GM21528 (cell line): ENCODE measurements at regions not wholly inside any gene's neighbourhood (a gene's known extent, or its start where the extent isn't known, plus 50 kb on each side); places are given as distances from the start of the nearest gene placed in this dataset.
"Not testable (repeated sequence)": the region's sequence is repeated elsewhere in the genome, so short reads cannot be mapped to it uniquely, and the experiment has no call there.

ENCODE experiments used
- ATAC-seq: cut with Tn5 transposase; IDR thresholded peaks from one replicate; pipeline ENCODE4 v1.9.1; 2021; ENCODE audit warnings: mild to moderate bottlenecking, moderate library complexity; ENCODE audit not compliant: unreplicated experiment, low FRiP score

DNA sequence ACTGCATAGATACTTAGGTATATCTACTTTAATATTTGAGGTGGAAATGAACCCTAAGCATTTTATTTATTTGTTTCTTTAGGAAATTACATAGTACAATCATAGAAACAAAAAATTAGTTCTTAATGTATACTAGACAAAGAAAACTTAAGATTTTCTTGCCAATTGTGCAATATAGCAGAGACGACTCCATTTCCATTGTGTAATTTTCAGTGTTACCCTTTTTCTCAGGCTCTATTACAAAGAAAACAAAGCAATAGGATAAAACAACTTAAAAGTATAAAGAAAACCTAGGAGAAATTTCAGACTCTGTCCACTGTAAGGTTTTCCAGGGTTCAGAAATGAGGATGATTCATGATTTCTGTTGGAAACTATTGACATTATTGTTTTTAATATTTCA, 89.0 kb upstream of the SERTAD2 start:
- no peak for ATAC-seq

DNA sequence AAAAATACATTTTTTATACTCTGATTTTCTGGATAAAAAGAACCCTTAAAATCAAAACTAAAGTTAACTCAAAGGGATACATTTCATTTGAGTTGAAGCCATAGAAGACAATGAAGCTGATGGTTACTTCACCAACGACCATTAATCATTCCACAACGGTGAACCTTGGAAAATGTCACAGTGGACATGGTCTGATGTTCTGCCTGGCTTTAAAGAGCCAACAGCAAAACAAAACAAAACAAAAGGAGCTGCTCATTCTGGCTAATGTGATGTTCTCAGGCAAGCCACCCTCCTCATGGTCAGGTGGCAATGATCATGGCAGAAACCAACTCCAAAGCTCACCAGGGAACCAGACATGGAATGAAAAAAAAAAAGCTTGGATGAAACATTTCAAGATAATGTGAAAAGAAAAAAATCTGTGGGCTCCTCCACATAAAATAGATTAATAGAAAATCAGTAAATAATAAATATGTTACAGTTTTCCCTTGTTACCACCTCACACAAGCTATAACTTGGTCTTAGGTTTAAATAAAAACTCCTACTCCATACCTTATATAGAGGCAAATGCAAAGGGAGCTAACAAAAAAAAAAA, 90.1 kb upstream of the SERTAD2 start:
- ATAC-seq, result no peak

DNA sequence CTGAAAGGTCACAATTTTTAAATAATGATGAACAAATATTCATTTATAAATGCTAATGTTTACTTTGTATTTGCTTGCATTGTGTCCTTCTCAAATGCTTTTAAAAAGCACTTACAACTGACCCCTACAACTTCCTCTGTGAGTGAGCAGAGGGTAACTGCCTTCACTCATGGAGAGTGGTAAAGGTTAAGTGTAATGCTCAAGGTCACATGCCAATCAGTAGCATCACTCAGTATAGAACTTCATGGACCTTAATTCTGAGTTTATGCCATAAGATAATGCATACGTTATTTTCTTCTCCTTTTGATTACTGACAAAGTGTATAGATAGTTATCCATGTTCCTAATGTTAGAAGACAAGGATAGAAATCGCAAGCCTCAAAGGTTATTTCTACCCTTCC, 91.8 kb upstream of the SERTAD2 start:
- ATAC-seq, result no peak

DNA sequence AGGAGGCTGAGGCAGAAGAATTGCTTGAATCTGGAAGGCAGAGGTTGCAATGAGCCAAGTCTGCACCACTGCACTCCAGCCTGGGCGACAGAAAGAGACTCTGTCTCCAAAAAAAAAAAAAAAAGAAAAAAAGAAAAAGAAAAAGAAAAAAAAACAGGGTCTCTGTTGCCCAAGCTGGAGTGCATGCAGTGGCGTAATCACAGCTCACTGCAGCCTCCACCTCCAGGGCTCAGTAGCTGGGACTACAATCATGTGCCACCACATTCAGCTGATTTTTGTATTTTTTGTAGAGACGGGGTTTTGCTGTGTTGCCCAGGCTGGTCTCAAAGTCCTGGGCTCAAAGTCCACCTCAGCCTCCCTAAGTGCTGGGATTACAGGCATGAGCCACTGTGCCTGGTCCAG, 94.0 kb upstream of the SERTAD2 start:
- not testable (repeated sequence) for ATAC-seq

DNA sequence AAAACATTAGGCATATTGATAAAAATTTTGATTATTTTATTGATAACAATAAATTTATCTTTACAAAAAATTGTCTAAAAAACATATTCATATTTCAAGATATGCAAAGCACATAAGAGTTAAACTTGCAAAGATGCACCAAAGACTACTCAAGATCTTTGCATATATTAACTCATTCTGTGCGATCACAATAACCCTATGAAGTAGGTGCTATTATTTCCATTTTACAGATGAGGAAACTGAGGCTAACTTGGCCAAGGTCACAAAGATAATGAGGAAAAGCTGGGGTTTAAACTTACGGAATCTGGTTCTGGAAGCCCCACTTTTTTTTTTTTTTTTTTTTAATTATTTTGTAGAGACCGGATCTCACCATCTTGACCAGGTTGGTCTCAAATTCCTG, 94.4 kb upstream of the SERTAD2 start:
- no peak for ATAC-seq

DNA sequence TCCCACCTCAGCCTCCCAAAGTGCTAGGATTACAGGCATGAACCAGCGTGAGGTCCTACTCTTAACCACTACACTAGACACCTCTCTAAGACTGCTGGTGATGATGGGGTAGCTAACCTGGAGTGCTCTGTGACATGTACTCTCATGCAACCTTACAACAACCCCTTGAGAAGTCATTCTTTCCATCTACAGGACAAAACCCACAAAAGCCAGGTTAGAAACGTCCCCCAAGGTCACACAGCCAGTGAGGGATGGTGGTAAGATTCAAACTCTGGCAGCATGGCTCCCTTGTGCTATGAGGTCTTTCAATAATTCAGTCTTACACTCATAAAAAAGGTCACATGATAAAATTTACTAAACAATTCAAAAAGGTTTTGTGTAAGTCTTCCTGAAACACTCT, 94.8 kb upstream of the SERTAD2 start:
- no peak for ATAC-seq

DNA sequence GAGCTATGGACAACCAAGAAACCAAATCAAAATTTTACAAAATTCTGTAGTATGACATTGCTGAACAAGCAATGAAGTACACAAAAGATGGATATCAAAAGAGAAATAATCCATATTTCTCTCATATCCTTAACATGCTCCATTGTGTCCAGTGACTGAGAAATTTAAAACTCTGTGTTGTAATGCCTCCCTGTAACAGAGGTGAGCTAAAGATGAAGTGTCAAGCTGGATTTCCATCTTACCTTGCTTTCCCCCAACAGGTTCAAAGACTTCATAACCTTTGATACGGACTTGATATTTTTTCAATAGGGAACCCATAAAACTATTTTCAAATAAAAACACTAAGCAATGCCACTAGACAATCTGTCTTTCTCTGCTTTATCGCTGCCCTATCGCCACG, 95.7 kb upstream of the SERTAD2 start:
- ATAC-seq, result no peak

DNA sequence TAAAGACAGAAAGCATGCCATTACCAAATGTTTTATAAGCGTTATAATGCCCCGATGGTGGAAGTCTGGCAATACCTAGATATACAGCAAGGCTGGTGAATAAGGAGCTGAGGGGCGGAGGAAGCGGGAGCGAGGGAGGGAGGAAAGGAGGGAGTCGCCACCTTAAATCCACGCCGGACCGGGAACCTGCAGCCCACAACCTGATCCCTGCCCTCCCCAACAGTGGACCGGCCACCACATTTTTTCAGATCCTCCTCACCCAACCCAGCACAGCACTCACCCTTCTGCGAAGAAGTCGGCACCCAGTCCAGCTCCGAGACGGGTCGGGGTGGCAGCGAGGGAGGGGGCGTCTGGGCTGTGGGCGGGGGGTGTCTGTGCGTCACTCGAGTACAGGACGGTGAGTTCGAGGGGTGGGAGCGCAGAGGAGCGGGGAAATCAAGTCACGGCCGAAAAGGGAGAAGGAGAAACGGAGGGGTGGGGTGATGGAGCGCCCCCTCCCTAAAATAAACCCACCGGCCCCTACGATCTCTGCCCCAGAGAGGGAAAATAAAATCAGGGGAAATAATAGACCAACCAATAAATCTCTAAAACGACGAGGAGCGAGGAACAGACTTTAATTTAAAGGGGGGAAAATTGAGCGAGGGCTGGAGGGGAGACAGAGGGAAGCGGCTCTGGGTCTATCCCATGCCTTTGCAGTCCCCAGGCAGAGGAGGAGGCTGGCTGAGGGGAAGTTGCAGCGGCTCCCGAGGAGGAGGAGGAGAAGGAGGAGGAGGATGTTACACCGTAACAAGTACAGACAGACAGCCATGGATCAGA, 96.5 kb upstream of the SERTAD2 start:
- no peak for ATAC-seq

DNA sequence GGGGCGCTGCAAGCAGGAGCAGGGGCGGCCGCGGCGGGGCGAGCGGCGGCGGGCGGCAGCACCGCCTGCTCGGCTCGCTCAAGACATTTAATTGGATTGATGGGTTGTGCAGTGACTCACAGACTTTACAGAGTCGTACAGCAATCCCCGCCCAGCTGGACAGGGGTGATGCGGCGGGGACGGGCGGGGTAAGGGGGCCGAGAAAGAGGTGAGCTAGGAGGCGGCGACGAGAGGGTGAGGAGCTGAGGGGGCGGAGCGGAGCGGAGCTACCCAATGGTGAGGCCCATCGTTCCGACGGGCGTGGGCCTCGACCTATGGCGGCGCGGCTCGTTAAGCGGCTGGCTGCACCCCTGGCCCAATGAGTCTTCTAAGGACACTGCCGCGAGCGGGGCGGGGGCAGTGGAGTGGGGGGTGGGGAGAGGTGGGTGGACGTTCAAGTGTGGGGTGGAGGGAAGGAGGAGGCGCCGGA, 97.1 kb upstream of the SERTAD2 start:
- ATAC-seq, result peak; percentile 89

DNA sequence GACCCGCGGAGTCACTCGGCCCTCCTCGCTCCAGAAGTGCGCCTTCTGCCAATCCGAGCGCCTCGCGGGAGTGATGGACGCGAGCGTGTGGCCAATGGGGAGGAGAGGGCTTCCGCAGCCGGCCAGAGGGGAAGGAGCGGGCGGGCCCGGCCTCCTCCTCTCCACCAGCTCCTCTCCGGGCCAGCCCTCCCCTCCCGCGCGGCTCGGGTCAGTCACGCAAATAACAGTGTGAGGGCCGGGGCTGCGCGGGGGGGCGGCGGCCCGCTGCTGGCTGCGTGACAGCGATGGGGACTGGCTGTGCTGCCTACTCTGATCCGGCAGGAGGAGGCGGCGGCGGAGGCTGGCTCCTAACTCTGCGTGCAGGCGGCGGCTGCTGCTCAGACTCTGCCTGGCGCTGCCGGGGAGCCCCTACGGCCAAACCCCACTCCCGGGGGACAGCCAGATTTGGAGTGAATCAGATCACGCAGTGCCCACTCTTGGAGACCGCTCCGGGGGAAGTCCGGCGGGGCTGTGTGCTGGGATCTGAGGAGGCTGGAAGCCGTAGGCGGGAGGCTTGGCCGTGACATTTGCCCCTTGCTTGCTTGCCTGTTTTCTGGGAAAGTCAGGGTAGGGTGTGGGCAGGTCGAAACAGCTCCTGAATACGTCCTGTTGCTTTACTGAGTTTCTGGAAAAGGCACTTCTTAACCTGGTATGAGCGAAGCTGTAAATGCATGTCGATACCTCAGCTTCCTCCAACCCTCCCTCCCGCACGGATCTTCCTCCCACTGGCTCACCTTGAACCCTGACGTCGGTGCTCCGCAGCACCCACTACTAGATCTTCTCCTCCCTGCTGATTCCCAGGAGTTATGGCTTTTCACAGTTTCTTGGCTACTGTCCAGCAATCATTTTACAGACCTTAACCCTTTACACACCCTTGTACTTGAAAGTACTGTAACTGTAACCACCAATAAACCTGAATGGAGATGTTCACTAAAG, 97.9 kb upstream of the SERTAD2 start:
- ATAC-seq, result peak; percentile 88

DNA sequence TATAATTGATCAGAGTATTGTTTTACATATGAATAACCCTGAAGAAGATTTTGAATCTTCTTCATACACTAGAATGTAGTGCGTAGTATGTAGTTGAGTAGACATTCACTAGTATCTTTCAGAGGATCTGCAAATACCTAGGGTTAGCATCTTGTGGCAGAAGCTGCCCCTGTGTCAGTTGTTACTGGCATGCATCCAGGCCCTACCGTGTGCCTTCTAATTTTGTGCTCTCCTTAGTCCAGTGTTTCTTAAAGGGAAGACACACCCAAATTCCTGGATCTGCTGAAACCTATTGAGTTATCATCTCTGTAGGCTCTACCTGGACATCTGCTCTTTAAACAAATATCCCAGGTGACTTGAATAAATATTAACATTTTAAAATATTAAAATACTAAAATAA, 99.7 kb upstream of the SERTAD2 start:
- no peak for ATAC-seq

DNA sequence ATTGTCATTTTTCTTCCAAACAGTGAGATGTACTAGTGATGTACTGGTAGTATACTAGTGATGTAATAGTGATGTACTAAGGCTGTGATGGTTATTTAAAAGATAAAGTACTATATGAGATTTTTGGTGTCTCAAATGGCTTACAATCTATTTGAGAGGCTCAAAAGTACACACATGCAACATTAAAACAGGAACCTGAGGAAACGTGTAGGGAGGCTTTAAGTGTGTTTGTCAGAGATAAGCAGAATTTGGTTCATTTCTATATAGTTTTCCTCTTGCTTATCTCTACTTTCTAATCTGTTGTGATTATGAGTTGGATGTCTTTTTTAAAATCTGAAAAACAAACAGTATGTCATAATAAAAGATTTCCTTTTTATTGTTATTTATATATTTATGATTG, 100.9 kb upstream of the SERTAD2 start:
- ATAC-seq, result no peak

DNA sequence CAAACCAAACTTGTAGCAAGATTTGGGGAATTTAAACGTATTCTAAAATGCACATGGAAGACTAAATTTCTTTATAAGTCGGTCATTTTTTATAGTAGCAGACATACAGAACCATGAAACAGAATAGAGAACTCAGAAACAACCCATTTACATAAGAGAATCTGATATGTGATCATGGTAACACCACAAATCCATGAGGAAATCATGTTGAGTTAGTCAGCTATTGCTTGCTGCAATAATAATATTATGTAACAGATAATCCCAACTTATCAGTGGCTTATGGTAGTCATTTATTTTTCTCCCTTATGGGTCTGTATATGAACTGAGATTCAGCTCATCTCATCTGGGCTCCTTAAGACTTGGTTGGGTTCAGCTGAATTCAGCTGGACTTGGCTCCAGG, 103.4 kb upstream of the SERTAD2 start:
- no peak for ATAC-seq

DNA sequence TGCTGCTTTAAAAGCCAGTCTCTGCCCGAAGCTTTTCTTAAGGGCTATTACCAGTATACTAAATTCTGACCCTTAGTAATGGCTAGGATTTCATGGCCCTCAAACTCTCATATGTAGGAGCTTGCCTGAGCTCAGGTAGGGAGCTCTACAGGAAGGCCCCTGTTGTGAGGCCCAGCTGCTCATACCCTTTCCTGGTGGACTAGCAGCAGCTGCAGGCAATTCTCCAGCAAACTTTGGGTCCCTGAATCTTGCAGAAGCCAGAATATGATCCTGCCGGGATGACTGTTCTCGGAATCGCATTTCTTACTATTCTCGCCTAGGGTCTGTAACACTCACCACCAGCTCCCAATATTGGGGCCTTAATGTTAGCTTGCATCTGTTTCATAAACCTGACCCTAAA, 106.4 kb upstream of the SERTAD2 start:
- no peak for ATAC-seq

DNA sequence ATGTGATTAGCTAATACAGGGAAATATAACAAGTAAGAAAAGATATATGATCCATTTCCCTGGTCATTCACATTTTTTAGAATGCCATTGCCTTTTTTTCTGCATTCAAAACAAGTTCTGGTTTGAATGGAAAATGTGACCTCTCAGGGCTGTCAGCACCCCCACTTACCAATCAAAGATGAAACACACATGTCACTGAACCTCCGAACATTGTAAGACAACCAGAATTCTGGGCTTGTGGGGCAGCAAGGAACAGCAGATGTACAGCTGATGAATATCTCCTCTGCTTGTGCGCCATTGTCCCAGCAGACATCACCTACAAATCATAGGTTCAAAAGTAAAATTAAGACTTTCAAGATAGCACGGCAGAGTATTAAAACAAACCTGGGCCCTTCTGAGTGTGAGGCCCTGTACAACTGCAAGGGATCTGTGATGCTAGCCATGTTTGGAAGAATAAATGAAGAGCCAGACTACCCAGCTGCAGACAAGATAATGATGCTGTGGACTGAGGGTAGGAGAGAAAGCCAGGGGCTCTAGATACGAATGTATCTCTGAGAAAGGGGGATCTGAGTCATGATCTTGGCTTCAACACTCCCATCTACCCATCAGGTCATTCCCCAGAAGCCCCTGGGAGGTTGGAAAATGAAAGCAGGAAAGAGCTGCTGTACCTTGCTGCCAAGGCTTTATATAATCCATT, 108.7 kb upstream of the SERTAD2 start:
- no peak for ATAC-seq

DNA sequence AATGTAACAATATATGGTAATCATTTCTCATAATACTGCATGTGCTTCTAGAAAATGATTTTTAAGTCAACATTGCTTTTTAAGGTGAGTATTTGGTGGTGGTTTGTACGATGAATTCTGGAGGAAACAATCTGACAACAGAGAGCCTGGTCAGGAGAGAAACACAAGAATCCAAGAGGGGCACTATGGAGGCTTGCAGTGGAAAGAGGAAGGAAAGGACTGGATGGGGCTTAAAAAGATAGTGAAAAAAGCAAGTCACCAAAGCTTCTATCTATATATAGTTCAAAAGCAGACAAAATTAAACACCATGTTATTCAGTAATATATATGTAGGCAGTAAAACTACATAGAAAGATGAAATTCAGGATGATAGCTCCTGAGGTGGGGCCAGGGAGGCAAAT, 109.4 kb upstream of the SERTAD2 start:
- no peak for ATAC-seq

DNA sequence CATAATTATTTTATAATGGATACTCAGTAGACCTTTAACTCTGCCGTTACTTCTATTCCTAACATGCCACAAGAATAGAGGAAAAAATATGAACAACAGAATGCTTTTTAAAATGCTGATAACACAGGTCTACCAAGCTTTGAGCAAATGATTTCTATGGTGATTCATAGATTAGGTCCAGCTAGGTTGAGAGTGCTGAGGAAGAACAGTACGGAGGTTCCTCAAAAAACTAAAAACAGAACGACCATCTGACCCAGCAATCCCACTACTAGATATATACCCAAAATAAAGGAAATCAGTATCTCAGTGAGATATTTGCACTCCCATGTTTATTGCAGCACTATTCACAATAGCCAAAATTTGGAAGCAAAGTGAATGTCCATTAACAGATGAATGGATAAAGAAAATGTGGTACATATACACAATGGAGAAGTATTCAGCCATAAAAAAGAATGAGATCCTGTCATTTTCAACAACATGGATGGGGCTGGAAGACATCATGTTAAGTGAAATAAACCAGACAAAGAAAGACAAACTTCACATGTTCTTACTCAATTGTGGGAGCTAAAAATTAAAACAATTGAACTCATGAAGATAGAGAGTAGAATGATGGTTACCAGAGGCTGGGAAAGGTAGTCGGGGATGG, 111.6 kb upstream of the SERTAD2 start:
- no peak for ATAC-seq

DNA sequence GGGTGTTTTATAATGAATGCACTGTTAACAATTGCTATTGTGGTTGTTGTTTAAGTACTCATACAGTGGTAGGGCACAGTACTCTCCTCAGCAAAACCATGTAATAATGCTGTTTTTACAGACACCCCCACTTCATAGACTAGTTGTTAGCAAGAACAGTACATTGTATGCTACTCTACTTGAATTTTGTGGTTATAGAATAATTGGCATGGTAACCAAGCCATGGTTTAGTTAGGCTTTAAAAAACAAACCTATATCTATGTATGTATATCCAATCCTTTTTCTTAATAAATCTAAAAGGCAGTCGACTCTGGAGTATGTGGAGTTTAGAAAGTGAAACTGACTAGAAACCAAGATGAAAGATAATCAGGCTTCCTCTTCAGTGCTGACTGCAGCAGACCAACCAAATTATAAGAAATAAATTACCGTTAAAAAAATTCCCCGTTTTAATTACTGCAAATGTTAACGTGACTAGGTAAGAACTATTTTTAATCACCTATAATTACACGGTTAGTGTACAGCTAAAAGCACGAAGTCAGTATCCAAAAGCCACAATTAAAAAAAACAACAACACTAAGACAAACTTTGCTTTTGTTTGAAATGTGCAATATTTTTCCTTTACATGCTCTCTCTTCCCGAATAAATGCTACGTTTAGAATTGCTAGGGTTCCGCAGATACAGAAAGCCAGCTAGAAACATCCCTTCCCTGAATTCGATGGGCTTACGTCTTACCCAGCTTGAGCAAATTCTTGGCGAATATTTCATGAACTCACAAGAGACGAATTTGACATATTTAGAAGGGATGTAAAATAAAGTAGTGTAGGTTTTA, 113.3 kb upstream of the SERTAD2 start:
- ATAC-seq, result peak; percentile 7
